WERI-Rb-1 (cell line): ENCODE measurements at regions not wholly inside any gene's neighbourhood (a gene's known extent, or its start where the extent isn't known, plus 50 kb on each side); places are given as distances from the start of the nearest gene placed in this dataset.

ENCODE experiments used
- DNase-seq: peaks from one replicate; pipeline ENCODE4 v3.0.0-alpha.2; 2020
- H3K27ac ChIP-seq: fragments of 250-450 bp; sonication (Bioruptor Pico); 2 replicates; pipeline ENCODE4 v1.5.1; 2020; ENCODE audit warnings: mild to moderate bottlenecking, moderate library complexity
- H3K27me3 ChIP-seq: fragments of 250-450 bp; sonication (Bioruptor Pico); 2 replicates; pipeline ENCODE4 v1.5.1; 2021; ENCODE audit warnings: mild to moderate bottlenecking, low read depth, moderate library complexity; ENCODE audit not compliant: insufficient read depth, severe bottlenecking
- H3K36me3 ChIP-seq: fragments of 250-450 bp; sonication (Bioruptor Pico); 2 replicates; pipeline ENCODE4 v1.5.1; 2020; ENCODE audit warnings: mild to moderate bottlenecking, moderate library complexity
- H3K4me3 ChIP-seq: 2 replicates; pipeline ENCODE4 v1.5.1; 2011; ENCODE audit warnings: low read depth, mild to moderate bottlenecking, control low read depth, low read length
- H3K9me3 ChIP-seq: fragments of 250-450 bp; sonication (Bioruptor Pico); 2 replicates; pipeline ENCODE4 v1.5.1; 2021; ENCODE audit warnings: mild to moderate bottlenecking, moderate library complexity; ENCODE audit not compliant: severe bottlenecking
- TF ChIP-seq, protein P1 (sequence below): IDR thresholded peaks from 2 replicates; pipeline ENCODE4 v1.5.1; 2011; ENCODE audit warnings: low read depth, mild to moderate bottlenecking, control low read depth, inconsistent platforms, low read length

DNA sequence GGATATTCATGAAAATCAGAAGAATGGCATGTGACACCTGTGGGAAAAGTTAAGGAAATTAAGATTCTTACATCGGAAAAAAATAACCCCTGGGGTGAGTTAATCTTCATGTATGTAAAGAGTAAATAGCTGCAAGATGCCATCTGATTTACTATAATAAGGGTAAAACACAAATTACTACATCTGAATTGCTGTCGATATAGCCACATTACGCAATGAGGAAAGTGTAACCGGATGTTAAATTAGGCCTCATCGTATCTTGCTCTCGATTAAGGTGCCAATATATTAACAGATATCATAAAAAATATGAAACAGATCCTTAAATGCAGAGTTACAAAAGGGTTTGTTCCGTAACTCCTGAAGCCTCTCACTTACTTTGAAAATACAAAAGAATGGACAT lies 87.4 kb upstream of the ID4 start:
- DNase-seq: no peak
- no peaks in the 10 kb centered on the region for H3K27me3 ChIP-seq
- H3K9me3 ChIP-seq: peaks cover 6% of the 10 kb centered on the region
- no peaks in the 10 kb centered on the region for H3K36me3 ChIP-seq
- TF ChIP-seq, protein P1, sequence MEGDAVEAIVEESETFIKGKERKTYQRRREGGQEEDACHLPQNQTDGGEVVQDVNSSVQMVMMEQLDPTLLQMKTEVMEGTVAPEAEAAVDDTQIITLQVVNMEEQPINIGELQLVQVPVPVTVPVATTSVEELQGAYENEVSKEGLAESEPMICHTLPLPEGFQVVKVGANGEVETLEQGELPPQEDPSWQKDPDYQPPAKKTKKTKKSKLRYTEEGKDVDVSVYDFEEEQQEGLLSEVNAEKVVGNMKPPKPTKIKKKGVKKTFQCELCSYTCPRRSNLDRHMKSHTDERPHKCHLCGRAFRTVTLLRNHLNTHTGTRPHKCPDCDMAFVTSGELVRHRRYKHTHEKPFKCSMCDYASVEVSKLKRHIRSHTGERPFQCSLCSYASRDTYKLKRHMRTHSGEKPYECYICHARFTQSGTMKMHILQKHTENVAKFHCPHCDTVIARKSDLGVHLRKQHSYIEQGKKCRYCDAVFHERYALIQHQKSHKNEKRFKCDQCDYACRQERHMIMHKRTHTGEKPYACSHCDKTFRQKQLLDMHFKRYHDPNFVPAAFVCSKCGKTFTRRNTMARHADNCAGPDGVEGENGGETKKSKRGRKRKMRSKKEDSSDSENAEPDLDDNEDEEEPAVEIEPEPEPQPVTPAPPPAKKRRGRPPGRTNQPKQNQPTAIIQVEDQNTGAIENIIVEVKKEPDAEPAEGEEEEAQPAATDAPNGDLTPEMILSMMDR: no peak
- H3K4me3 ChIP-seq: no peak overlapping the region
- no peak overlapping the region for H3K27ac ChIP-seq

DNA sequence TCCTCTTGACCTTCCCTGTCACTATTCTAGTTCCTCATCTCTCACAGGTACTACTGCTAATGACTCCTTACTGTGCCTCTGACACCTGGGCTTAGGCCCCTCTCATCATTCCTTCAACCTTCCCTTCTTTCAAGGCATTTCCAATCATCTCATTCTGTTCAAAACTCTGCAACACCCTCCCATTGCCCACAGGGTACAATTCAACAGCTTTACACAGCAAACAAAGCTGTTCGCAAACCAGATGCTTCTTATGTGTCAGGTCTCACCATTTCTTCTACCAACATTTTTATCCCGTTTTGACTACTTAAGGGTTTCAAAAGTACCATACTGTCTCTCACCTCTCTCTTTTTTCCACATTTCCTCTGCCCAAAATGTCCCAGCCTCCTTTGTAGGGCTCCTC lies 84.4 kb upstream of the ID4 start:
- Histone ChIP-seq H3K9me3 (no peaks in the 10 kb centered on the region), H3K27ac (no peak overlapping the region), H3K27me3 (no peaks in the 10 kb centered on the region), H3K4me3 (no peak overlapping the region), H3K36me3 (no peaks in the 10 kb centered on the region)
- TF ChIP-seq, protein P1: no peak
- DNase-seq: no peak

GRCh38 chr6:19753826-19754225 lies 83.3 kb upstream of the ID4 start:
- Histone ChIP-seq H3K27me3 (no peaks in the 10 kb centered on the region), H3K4me3 (no peak overlapping the region), H3K36me3 (no peaks in the 10 kb centered on the region), H3K9me3 (no peaks in the 10 kb centered on the region), H3K27ac (peak overlapping the region; percentile 19)
- TF ChIP-seq, protein P1: no peak
- peak; percentile 87 for DNase-seq

GRCh38 chr6:19754686-19755085 lies 82.5 kb upstream of the ID4 start:
- Histone ChIP-seq H3K27me3 (no peaks in the 10 kb centered on the region), H3K27ac (no peak overlapping the region), H3K4me3 (no peak overlapping the region), H3K9me3 (no peaks in the 10 kb centered on the region), H3K36me3 (no peaks in the 10 kb centered on the region)
- TF ChIP-seq, protein P1: no peak
- no peak for DNase-seq

DNA sequence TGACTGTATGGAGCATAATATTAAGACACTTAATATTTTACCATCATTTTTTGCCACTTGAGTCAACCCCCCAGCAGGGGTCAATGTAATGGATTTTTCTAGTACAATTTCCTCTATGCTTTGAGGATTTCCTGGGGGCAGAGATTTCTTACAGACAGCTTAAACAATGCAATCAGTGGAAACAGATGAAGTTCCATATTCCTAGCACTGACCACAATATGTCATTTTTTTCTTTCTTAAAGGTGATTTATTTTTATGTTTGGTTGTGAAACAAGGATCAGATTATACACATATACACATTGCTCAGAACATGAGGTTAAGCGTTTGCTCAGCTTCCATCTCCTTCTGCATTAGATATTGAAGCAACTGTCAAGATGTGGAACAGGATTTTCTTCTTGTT lies 82.0 kb upstream of the ID4 start:
- Histone ChIP-seq H3K9me3 (no peaks in the 10 kb centered on the region), H3K4me3 (no peak overlapping the region), H3K36me3 (no peaks in the 10 kb centered on the region), H3K27ac (no peak overlapping the region), H3K27me3 (no peaks in the 10 kb centered on the region)
- TF ChIP-seq, protein P1: no peak
- DNase-seq: no peak

DNA sequence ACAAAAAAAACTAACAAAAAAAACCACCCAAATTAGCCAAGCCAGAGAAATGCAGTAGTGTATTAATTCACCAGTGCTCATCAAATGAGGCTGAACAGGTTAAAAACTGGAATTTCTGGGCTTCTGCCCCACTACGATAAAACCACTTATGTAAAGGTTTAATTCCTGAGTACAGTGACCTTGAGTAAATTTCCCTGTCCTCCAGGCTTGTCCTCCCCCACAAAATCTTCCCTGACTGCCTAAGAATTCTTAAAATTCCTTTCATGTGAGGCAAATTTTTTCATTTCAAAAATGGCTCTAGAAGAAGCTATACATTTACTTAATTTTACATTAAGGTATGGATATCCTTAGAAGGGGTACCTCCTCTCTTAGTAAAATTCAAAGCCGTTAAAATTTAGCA lies 80.1 kb upstream of the ID4 start:
- Histone ChIP-seq H3K27me3 (no peaks in the 10 kb centered on the region), H3K9me3 (no peaks in the 10 kb centered on the region), H3K4me3 (no peak overlapping the region), H3K36me3 (no peaks in the 10 kb centered on the region), H3K27ac (no peak overlapping the region)
- TF ChIP-seq, protein P1: no peak
- DNase-seq: no peak
